ENCODE measurements at regions not wholly inside any gene's neighbourhood (a gene's known extent, or its start where the extent isn't known, plus 50 kb on each side); places are given as distances from the start of the nearest gene placed in this dataset.
"Not testable (repeated sequence)": the region's sequence is repeated elsewhere in the genome, so short reads cannot be mapped to it uniquely, and the experiment has no call there.

GRCh38 chr17:21517538-21518293, 141.6 kb downstream of the KCNJ12 start:
- FAIRE-seq = no peak

GRCh38 chr17:21522755-21523336, 146.7 kb downstream of the KCNJ12 start:
- no peak for FAIRE-seq

- no peak for FAIRE-seq
These were observed 147.5 kb downstream of the KCNJ12 start for GRCh38 chr17:21523497-21524210.

- no peak for FAIRE-seq
These were observed 148.0 kb downstream of the KCNJ12 start for GRCh38 chr17:21524211-21524591.

- no peak for FAIRE-seq
These were observed 149.4 kb downstream of the KCNJ12 start for GRCh38 chr17:21525464-21526130.

GRCh38 chr17:21528031-21528695, 152.0 kb downstream of the KCNJ12 start:
- no peak for FAIRE-seq

GRCh38 chr17:21530311-21530710, 154.2 kb downstream of the KCNJ12 start:
- no peak for FAIRE-seq

- no peak for FAIRE-seq
These were observed 154.7 kb downstream of the KCNJ12 start for GRCh38 chr17:21530841-21531240.

GRCh38 chr17:21532763-21533385, 156.7 kb downstream of the KCNJ12 start:
- FAIRE-seq = no peak

GRCh38 chr17:21535686-21536375, 156.5 kb upstream of the KCNJ18 start:
- FAIRE-seq = no peak

GRCh38 chr17:21537302-21537701, 155.0 kb upstream of the KCNJ18 start:
- no peak for FAIRE-seq

- no peak for FAIRE-seq
These were observed 153.7 kb upstream of the KCNJ18 start for GRCh38 chr17:21538615-21539014.

- FAIRE-seq = no peak
These were observed 153.2 kb upstream of the KCNJ18 start for GRCh38 chr17:21539146-21539545.

- FAIRE-seq = no peak
These were observed 151.8 kb upstream of the KCNJ18 start for GRCh38 chr17:21540502-21540901.

GRCh38 chr17:21542070-21542469, 150.3 kb upstream of the KCNJ18 start:
- FAIRE-seq = no peak

GRCh38 chr17:21542991-21543390, 149.3 kb upstream of the KCNJ18 start:
- no peak for FAIRE-seq

GRCh38 chr17:21545064-21545463, 147.3 kb upstream of the KCNJ18 start:
- FAIRE-seq = no peak

- no peak for FAIRE-seq
These were observed 144.1 kb upstream of the KCNJ18 start for GRCh38 chr17:21548236-21548635.

- no peak for FAIRE-seq
These were observed 143.1 kb upstream of the KCNJ18 start for GRCh38 chr17:21549107-21549687.

GRCh38 chr17:21550031-21550430, 142.3 kb upstream of the KCNJ18 start:
- FAIRE-seq = not testable (repeated sequence)

GRCh38 chr17:21551081-21551881, 141.0 kb upstream of the KCNJ18 start:
- no peak for FAIRE-seq

All from TTC549 (cell line).